B cell (primary cell): ENCODE measurements at regions not wholly inside any gene's neighbourhood (a gene's known extent, or its start where the extent isn't known, plus 50 kb on each side); places are given as distances from the start of the nearest gene placed in this dataset.

Experiments
- ATAC-seq: fragments of 200-7000 bp; cut with Tn5 transposase; one replicate; pipeline ENCODE4 v1.10.0; 2021; ENCODE audit warnings: low read depth, mild to moderate bottlenecking, moderate number of reproducible peaks, moderate library complexity
- CTCF ChIA-PET: fragments of 350-600 bp; sonication (Branson Sonifier 250); formaldehyde crosslinking; loops from one replicate; lab custom pipeline; 2021; ENCODE audit warnings: antibody characterized with exemption, inconsistent platforms; lab: Charles Lee
- POLR2A ChIA-PET: fragments of 350-600 bp; sonication (Branson Sonifier 250); formaldehyde crosslinking; loops from one replicate; lab custom pipeline; 2021; ENCODE audit warnings: antibody characterized with exemption; lab: Charles Lee
- DNase-seq: peaks from one replicate; pipeline ENCODE4 v3.0.0; 2013
- H2AFZ ChIP-seq: 2 replicates; pipeline ENCODE4 v1.6.1; 2012; ENCODE audit warnings: mild to moderate bottlenecking, low read depth, low read length; ENCODE audit not compliant: insufficient read depth, poor library complexity, severe bottlenecking
- H3K27ac ChIP-seq, 2 donors: 1 replicate in 1 of 2; 2 replicates in 1 of 2; pipeline ENCODE4 v1.5.1; 2012 to 2013; ENCODE audit warnings: low read length in 2 of 2, mild to moderate bottlenecking in 2 of 2, moderate library complexity in 1 of 2
- H3K27me3 ChIP-seq, 4 experiments: fragments of 200-600 bp in 1 of 4; sonication (generic) in 1 of 4; replicated peaks in 1 of 4; 1 replicate in 2 of 4; 2 replicates in 2 of 4; pipeline versions ENCODE4 v1.6.1 to v1.7.0; 2013 to 2016; ENCODE audit warnings: low read length in 3 of 4, mild to moderate bottlenecking in 2 of 4, mixed read lengths in 1 of 4, moderate library complexity in 1 of 4; ENCODE audit not compliant: insufficient read depth in 4 of 4, control insufficient read depth in 3 of 4; ENCODE audit errors: control extremely low read depth in 1 of 4
- H3K36me3 ChIP-seq, 2 experiments: replicated peaks in 1 of 2; 1 replicate in 1 of 2; 2 replicates in 1 of 2; pipeline versions ENCODE4 v1.6.1 to v1.7.1; 2013; ENCODE audit warnings: low read length in 1 of 2; ENCODE audit not compliant: insufficient read depth in 2 of 2, control insufficient read depth in 1 of 2; ENCODE audit errors: control extremely low read depth in 1 of 2, extremely low read depth in 1 of 2
- H3K4me1 ChIP-seq, 2 donors: fragments of 200-600 bp in 1 of 2; sonication (generic) in 1 of 2; 1 replicate in 1 of 2; 2 replicates in 1 of 2; pipeline versions ENCODE4 v1.5.1 to v1.6.1; 2013 to 2017; ENCODE audit warnings: low read length in 2 of 2; ENCODE audit not compliant: control insufficient read depth in 2 of 2, insufficient read depth in 2 of 2
- H3K4me2 ChIP-seq: replicated peaks from 2 replicates; pipeline ENCODE3; 2012; ENCODE audit warnings: mild to moderate bottlenecking, low read depth, low read length; ENCODE audit not compliant: poor library complexity, severe bottlenecking
- H3K4me3 ChIP-seq, 5 experiments: fragments of 200-600 bp in 1 of 5; sonication (generic) in 1 of 5; 1 replicate in 3 of 5; 2 replicates in 2 of 5; pipeline versions ENCODE4 v1.5.1 to v1.7.0; 2011 to 2016; ENCODE audit warnings: low read length in 4 of 5, mild to moderate bottlenecking in 4 of 5, low read depth in 2 of 5, control low read depth in 1 of 5, moderate library complexity in 1 of 5; ENCODE audit not compliant: insufficient read depth in 1 of 5; ENCODE audit errors: control extremely low read depth in 1 of 5, extremely low read depth in 1 of 5
- H3K79me2 ChIP-seq: fragments of 200-600 bp; sonication (generic); one replicate; pipeline ENCODE4 v1.6.0; 2016; ENCODE audit warnings: low read length; ENCODE audit not compliant: control insufficient read depth, insufficient read depth
- H3K9ac ChIP-seq: fragments of 200-600 bp; sonication (generic); 2 replicates; pipeline ENCODE4 v1.6.1; 2017; ENCODE audit warnings: mild to moderate bottlenecking, low read length, moderate library complexity
- H3K9me3 ChIP-seq, 3 donors: one replicate each; pipeline versions ENCODE4 v1.6.1 to v1.7.1; 2013; ENCODE audit warnings: low read length in 2 of 3; ENCODE audit not compliant: control insufficient read depth in 2 of 3, insufficient read depth in 1 of 3; ENCODE audit errors: control extremely low read depth in 1 of 3
- H4K20me1 ChIP-seq: 2 replicates; pipeline ENCODE4 v1.6.0; 2012; ENCODE audit warnings: mild to moderate bottlenecking, low read length; ENCODE audit not compliant: insufficient read depth, control insufficient read depth, poor library complexity, severe bottlenecking
- H3K27ac Mint-ChIP-seq: one replicate; pipeline ENCODE4 v1.8.0; 2021; ENCODE audit warnings: mixed read lengths
- H3K27me3 Mint-ChIP-seq: one replicate; pipeline ENCODE4 v1.8.0; 2021; ENCODE audit warnings: mixed read lengths
- H3K4me1 Mint-ChIP-seq: one replicate; pipeline ENCODE4 v1.8.0; 2021; ENCODE audit warnings: mixed read lengths
- H3K4me3 Mint-ChIP-seq: one replicate; pipeline ENCODE4 v1.8.0; 2021; ENCODE audit warnings: mixed read lengths
- H3K9me3 Mint-ChIP-seq: one replicate; pipeline ENCODE4 v1.8.0; 2022; ENCODE audit warnings: mixed read lengths; ENCODE audit not compliant: insufficient read depth
- CTCF ChIP-seq: fragments of 200-600 bp; IDR thresholded peaks from one replicate; pipeline ENCODE4 v1.8.0; 2022; ENCODE audit warnings: antibody characterized with exemption, mild to moderate bottlenecking
- EZH2 ChIP-seq: IDR thresholded peaks from 2 replicates; pipeline ENCODE4 v1.6.1; 2012; ENCODE audit warnings: borderline replicate concordance, low read depth, mild to moderate bottlenecking, moderate library complexity, low read length; ENCODE audit not compliant: insufficient read depth, poor library complexity, severe bottlenecking
- WGBS: methylation state at CpG from one replicate; pipeline ENCODE4 v1.1.5; 2013; ENCODE audit warnings: missing lambda C conversion rate; ENCODE audit not compliant: insufficient coverage; 5-methylcytosine and 5-hydroxymethylcytosine counted together
- intact Hi-C: fragments of 100-400 bp; cut with micrococcal nuclease; formaldehyde crosslinking; loops from one replicate; pipeline ENCODE4 v1.10.0; 2022

GRCh38 chr14:98622208-98623051 is 649.6 kb downstream of the BCL11B start:
- Mint-ChIP-seq H3K27ac (no peak overlapping the region), H3K4me3 (no peak overlapping the region), H3K9me3 (peaks cover 8% of the 10 kb centered on the region), H3K27me3 (no peaks in the 10 kb centered on the region), H3K4me1 (no peaks in the 10 kb centered on the region)
- CTCF ChIA-PET = no interaction called here
- H3K4me2 ChIP-seq = no peak overlapping the region
- intact Hi-C loops = no loop called here
- no peak for TF ChIP-seq EZH2
- no peak for TF ChIP-seq CTCF
- no peaks in the 10 kb centered on the region for H3K4me1 ChIP-seq
- no CpG with 5 or more reads among the region's 4 CpGs for WGBS
- no peaks in the 10 kb centered on the region for H3K79me2 ChIP-seq
- no peaks in the 10 kb centered on the region for H3K27me3 ChIP-seq
- DNase-seq (no peak), ATAC-seq (no peak)
- H2AFZ ChIP-seq = no peak overlapping the region
- H3K9ac ChIP-seq = no peak overlapping the region
- H3K27ac ChIP-seq = no peak overlapping the region
- POLR2A ChIA-PET = no interaction called here
- peaks cover 0 to 7% (median 4%) of the 10 kb centered on the region in 3 donors for H3K9me3 ChIP-seq
- no peaks in the 10 kb centered on the region for H3K36me3 ChIP-seq
- H4K20me1 ChIP-seq = no peaks in the 10 kb centered on the region
- H3K4me3 ChIP-seq = no peak overlapping the region

- POLR2A ChIA-PET = no interaction called here
- 95% methylated on average over 8 of the region's 14 CpGs for WGBS
- no peak overlapping the region for H3K27ac Mint-ChIP-seq
These were observed 648.1 kb downstream of the BCL11B start for GRCh38 chr14:98623788-98624415.

More at GRCh38 chr14:98623788-98624415, 648.1 kb downstream of the BCL11B start:
- no peaks in the 10 kb centered on the region for H3K27me3 Mint-ChIP-seq
- H2AFZ ChIP-seq = no peak overlapping the region
- H3K36me3 ChIP-seq = no peaks in the 10 kb centered on the region
- H3K9ac ChIP-seq = no peak overlapping the region
- H3K27ac ChIP-seq = no peak overlapping the region
- TF ChIP-seq CTCF = no peak
- no peak for TF ChIP-seq EZH2
- H3K4me1 Mint-ChIP-seq = no peaks in the 10 kb centered on the region
- ATAC-seq = no peak
- H3K27me3 ChIP-seq = no peaks in the 10 kb centered on the region
- intact Hi-C loops = no loop called here
- peaks cover 0 to 7% (median 0%) of the 10 kb centered on the region in 3 donors for H3K9me3 ChIP-seq
- H3K4me1 ChIP-seq = no peaks in the 10 kb centered on the region
- H3K79me2 ChIP-seq = no peaks in the 10 kb centered on the region
- CTCF ChIA-PET = interaction anchor here (0.6 kb wide), 1 partner anchor 1337 kb away, joined by 3 read pairs; no protein-coding TSS in a partner anchor
- no peak overlapping the region for H3K4me3 Mint-ChIP-seq
- H3K9me3 Mint-ChIP-seq = peaks cover 7% of the 10 kb centered on the region
- no peak overlapping the region for H3K4me3 ChIP-seq
- DNase-seq = no peak
- no peak overlapping the region for H3K4me2 ChIP-seq
- H4K20me1 ChIP-seq = no peaks in the 10 kb centered on the region
